Endothelial cell of hepatic sinusoid (primary cell): ENCODE measurements at regions not wholly inside any gene's neighbourhood (a gene's known extent, or its start where the extent isn't known, plus 50 kb on each side); places are given as distances from the start of the nearest gene placed in this dataset.
"Not testable (repeated sequence)": the region's sequence is repeated elsewhere in the genome, so short reads cannot be mapped to it uniquely, and the experiment has no call there.

Experiments used
- in situ Hi-C: cut with HindIII; loops from 2 replicates; pipeline ENCODE4 v1.10.0; 2017; ENCODE audit warnings: low sequenced_read_pairs

- in situ Hi-C loops = not testable (repeated sequence)
Observed at GRCh38 chr22:48482198-48482597, 1345.5 kb downstream of the BRD1 start.

GRCh38 chr22:48481748-48482147 is 1345.9 kb downstream of the BRD1 start:
- in situ Hi-C loops = no loop called here

GRCh38 chr22:48478529-48479265 is 1349.0 kb downstream of the BRD1 start:
- in situ Hi-C loops = no loop called here

- in situ Hi-C loops = no loop called here
Observed at GRCh38 chr22:48478124-48478523, 1349.5 kb downstream of the BRD1 start.

- in situ Hi-C loops = no loop called here
Observed at GRCh38 chr22:48477031-48477721, 1350.5 kb downstream of the BRD1 start.

GRCh38 chr22:48476577-48476976 is 1351.1 kb downstream of the BRD1 start:
- in situ Hi-C loops = no loop called here

- in situ Hi-C loops = no loop called here
Observed at GRCh38 chr22:48475661-48476345, 1351.9 kb downstream of the BRD1 start.

GRCh38 chr22:48474881-48475280 is 1352.8 kb downstream of the BRD1 start:
- in situ Hi-C loops = no loop called here

- in situ Hi-C loops = no loop called here
Observed at GRCh38 chr22:48473202-48473601, 1354.5 kb downstream of the BRD1 start.

- in situ Hi-C loops = no loop called here
Observed at GRCh38 chr22:48464246-48464645, 1363.4 kb downstream of the BRD1 start.

GRCh38 chr22:48459859-48460823 is 1367.5 kb downstream of the BRD1 start:
- in situ Hi-C loops = no loop called here

GRCh38 chr22:48459259-48459658 is 1368.4 kb downstream of the BRD1 start:
- in situ Hi-C loops = no loop called here

- in situ Hi-C loops = no loop called here
Observed at GRCh38 chr22:48456449-48456848, 1371.2 kb downstream of the BRD1 start.

- in situ Hi-C loops = no loop called here
Observed at GRCh38 chr22:48453751-48454485, 1373.8 kb downstream of the BRD1 start.

- in situ Hi-C loops = no loop called here
Observed at GRCh38 chr22:48453171-48453570, 1374.5 kb downstream of the BRD1 start.

GRCh38 chr22:48452766-48453165 is 1374.9 kb downstream of the BRD1 start:
- in situ Hi-C loops = no loop called here

GRCh38 chr22:48451891-48452290 is 1375.8 kb downstream of the BRD1 start:
- in situ Hi-C loops = no loop called here

- in situ Hi-C loops = no loop called here
Observed at GRCh38 chr22:48450188-48450825, 1377.4 kb downstream of the BRD1 start.

- in situ Hi-C loops = no loop called here
Observed at GRCh38 chr22:48449466-48450187, 1378.0 kb downstream of the BRD1 start.
